NCI-H1694 treated with DMSO at 0.1 percent for 48 hours (cell line): ENCODE measurements at regions not wholly inside any gene's neighbourhood (a gene's known extent, or its start where the extent isn't known, plus 50 kb on each side); places are given as distances from the start of the nearest gene placed in this dataset.
A peak's percentile ranks its signal among the peaks of the same experiment; 100 is the strongest.

Source experiments
- DNase-seq: peaks from one replicate; lab custom pipeline; 2025; lab: John Stamatoyannopoulos, UW

DNA sequence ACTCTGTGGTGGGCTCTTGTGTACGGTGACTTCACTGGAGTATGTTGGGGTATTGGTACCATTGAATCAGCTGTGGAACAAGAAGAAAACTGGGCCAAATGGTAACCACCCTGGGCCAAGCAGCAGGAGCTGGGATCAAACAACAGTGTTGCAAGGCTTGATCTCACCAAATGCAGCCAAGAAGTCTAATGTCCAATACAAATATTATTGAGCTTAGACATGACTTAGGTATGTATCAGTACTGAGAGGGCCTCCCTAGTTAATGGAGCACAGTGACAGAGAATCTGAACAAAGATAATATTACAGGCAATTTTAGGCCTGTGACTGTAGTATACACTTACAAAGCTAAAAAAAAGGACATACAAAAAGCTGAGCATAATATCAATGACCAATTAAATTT is 604.8 kb downstream of the PLA2G4A start:
- DNase-seq: no peak

DNA sequence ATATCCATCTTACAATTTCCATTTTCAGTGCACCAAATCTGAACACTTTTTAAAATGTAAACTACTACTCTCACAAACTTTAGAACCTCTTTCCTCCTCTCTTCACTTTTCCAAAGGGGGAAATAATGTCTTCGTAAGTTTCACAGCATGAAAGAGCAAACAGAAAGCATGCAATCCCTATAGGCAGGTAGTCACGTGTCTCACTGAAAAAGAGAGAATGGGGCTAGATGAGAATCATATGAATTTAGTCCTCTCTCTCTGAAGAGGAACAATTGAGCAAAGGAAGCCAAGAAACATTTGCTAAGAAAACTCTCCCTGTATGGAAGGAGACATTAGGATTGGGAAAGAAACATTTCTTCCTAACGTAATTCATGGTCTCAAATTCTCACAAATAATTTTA is 613.9 kb downstream of the PLA2G4A start:
- DNase-seq: no peak

DNA sequence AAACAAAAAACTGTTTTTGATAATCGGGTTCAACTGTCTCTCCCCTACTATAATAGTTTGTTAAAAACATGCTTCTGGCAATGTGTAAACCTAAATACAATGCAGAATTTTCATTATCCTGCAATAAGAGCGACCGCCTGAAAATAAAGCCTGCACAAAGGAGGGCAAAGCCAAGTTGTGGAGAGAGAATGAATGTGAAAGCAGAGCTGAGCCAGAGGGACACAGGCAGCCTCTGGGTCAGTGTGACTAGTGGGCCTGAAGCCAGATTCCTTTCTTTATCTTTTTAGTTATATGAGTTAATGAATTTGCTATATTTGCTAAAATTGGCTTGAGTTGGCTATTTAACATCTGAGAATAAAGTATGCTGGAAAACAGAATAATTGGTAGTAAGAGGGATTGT is 615.2 kb downstream of the PLA2G4A start:
- no peak for DNase-seq

DNA sequence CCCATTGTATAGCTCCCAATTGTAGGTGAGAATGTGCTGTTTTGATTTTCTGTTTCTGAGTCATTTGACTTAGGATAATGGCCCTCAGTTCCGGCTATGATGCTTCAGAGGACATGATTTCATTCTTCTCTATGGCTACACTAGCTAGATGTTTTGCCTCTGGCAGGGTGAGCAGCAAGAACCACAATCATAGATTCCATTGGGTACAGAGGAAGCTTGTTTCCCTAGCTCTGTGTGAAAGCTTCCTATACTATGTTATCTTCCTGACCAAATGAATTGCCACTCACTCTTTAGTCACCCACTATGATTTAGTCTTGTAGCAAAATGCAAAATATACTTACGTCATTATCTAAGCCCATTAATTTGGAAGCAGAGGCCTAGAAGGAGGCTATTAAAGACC is 616.3 kb downstream of the PLA2G4A start:
- no peak for DNase-seq

DNA sequence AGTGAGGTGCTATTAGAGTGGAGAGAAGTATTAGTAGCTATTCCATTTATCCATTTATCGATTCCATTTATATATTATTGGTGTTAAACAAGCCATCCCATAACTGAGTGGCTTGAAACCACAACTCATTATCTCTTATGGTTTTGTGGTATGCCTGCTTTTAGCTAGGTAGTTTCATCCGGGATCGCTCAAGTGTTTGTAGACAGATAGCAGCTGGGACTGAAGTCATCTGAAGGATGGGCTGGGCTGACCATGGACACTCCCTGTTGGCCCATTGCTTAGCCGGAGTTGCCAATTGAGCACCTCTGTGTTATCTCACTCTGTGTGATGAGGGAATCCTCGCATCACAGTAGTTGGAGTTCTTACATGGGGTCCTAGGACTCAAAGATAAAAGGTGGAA is 622.5 kb downstream of the PLA2G4A start:
- DNase-seq: no peak

DNA sequence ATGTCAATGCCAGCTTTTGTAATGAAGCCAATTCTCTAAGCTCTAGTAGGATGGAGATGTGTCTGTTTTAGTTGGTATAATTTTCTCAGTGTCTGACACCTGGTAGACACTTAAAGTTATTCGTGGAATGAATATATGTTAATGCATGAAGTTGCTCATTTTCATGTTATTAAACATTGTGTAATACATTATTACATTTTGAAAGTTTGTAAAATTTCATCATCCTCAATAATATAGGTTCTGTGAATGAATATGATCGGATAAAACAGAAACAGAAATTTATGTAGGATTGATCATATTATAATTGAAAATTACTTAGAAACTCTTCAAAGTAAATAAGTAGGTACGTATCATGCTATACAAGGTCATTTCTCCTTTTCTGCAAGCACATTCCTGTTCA is 625.3 kb downstream of the PLA2G4A start:
- DNase-seq: no peak

DNA sequence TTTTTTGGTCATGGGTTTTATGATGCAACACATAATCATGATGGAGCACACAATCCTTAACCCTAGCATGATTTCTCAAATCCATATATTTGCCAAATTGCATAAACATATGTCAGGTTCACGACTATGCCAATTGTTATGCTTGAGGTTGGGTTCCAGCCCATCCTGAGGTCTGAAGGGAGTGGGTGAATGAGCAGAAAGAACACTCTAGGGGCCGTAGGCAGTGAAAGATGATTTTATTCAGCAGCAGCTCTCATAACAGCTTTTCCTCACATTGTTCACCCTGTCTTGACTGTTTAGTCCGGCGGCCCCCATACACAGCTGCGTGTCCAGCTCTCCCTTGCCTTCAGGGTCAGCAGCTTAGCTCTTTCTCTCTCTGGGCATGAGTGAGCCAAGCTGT is 627.7 kb downstream of the PLA2G4A start:
- no peak for DNase-seq

DNA sequence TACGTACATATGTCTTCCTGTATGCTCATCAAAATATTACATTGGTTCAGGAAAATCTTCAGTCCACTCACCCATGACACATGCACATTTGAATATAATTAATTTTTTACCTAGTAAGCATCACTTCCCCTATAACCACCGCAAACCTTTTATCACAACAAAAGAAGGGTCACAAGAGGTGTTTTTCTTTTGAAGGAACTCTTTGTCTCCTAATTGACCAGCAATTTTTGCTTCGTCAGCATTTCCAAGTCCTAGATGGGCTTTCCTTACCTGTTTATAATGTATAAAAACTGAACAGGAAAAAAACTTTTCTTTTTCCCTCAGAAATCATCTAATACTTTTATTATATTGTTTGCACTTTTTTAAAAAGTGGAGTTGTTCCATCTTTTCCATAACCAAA is 631.3 kb downstream of the PLA2G4A start:
- no peak for DNase-seq

DNA sequence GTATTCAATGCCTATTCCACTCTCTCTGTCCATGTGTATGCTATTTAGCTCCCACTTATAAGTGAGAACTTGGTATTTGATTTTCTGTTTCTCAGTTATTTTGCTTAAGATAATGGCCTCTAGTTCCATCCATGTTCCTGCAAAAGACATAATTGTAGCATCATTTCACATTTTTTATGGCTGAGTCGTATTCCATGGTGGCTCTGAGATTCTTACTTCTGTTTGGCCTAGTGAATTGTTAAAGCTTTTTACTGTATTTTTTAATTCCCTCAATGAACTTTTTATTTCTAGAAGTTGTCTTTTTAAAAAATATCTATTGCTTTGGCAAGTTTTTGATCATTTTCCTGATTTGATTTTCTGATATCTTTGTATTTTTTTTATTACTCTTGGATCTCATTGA is 635.6 kb downstream of the PLA2G4A start:
- DNase-seq: no peak

DNA sequence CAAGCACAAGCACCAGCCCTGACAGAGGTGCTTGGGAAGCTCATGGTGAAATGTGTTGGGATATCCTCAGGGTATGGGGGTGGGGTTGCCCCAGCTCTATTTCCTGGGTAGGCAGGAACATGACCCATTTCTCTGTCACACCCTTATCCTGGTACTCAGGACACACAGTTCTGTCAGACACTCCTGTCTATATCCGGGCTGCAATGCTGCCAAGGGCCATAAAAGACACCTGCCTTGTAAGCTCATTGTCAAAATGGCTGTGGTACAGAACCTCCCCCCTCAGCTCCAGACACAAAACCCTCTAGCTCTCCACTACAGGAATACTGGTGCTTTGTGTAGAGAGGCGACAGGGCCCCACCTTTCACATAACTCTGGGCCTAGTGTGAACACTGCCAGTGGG is 636.7 kb downstream of the PLA2G4A start:
- no peak for DNase-seq

DNA sequence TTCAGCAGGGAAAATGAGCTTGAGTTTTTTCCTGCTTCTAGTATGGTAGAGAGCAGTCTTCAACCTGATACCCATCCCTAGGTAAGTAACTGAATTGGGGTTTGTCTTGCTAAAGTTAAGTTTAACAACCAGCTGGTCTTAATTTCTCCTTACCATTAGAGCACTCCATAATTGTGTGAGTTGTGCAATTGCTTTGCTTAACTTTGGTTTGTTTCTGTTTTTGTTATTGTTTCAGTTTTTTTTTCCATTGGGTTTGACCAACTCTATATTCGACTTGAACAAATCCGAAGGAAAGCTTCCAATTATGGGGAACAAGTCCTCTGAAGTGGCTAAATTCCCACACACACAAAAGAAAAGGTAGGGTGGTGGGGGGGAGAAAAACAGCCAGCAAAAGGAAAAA is 641.1 kb downstream of the PLA2G4A start:
- DNase-seq: no peak

DNA sequence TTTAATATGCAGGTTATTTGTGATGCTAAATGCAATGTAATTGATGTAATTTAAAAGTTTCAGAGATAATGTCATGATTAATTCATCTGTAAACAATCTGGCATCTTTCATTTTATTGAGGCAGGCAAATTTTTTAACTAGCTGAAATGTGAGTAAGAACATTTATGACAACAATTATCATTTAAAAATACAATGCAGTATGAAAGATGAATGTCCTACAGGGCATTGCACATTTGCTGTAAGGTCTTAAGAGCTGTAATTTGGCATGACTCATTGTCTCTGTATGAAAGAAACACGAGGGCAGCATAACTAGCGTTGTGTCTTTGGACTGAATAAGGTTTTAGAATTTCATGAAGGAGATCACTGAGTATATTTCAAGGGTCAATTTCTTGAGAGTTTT is 642.8 kb downstream of the PLA2G4A start:
- DNase-seq: no peak

DNA sequence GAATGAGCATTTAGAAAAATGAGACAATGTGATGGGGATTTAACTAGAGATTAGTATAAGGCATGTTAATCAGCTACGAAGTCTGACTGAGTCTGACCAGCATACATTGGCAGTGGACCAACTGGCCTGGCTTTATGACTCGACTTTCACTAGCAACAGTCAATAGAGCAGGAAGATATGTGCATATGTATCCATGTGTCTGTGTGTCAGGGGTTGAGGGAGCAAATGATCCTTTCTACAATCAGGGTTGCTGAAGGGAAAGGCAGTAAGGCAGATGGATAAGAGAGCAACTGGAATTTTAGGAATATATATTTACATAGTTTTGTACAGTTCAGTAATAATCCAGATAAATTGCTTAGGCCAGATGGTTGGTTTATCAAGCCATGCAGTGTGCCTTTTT is 645.6 kb downstream of the PLA2G4A start:
- DNase-seq: peak; percentile 73

DNA sequence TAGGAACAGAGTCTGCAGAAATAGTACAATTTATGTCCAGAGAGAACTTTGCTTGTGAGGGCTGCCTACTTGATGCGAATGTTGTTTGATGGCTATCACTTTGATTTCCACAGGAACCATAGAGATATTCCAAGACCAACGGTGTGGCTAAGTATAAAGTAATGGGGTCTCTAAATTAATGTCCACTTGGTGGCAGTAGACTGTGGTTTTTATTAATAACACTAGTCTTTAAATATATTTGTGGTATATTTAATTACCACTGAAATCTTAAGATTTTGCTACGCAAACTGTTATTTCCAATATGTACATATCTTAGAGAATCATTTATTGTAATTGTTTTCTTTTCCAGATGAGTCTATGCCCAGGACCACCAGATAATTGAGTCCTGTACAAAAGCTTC is 647.9 kb downstream of the PLA2G4A start:
- peak; percentile 32 for DNase-seq

DNA sequence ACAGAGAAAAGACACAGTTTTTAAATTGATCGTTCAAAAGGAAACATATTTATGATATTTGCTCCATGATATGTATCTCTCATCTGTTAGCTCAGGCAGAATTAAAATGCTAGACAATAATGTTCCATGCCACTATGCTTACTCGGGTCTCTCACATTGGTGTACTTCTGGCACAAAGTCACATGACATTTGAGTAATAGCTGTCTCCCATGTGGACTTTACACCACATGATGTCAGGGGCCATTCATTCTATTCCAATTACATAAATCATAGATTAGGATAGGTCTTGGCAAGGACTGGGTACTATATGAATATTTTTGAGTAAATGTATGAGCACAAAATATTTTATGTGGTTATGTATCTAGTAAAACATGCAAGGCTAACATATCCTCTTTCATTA is 648.4 kb downstream of the PLA2G4A start:
- no peak for DNase-seq

DNA sequence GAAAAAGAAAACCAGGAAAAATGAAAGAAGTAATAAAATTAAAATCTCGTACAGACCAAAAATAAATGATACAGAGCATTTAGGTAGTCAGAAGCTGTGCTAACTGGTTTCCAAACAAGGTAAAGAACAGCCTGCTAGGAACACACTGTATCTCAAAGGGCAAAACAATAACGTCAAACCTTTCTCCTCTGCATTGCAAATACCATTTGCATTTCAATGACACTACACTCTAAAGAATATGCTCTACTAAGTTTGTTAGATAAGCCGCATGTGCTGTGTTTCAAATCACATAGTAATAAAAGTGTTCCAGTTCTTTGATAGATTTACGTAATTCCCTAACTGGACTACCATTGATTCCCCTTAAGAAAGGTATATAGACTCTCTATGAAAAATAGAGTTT is 648.8 kb downstream of the PLA2G4A start:
- no peak for DNase-seq

DNA sequence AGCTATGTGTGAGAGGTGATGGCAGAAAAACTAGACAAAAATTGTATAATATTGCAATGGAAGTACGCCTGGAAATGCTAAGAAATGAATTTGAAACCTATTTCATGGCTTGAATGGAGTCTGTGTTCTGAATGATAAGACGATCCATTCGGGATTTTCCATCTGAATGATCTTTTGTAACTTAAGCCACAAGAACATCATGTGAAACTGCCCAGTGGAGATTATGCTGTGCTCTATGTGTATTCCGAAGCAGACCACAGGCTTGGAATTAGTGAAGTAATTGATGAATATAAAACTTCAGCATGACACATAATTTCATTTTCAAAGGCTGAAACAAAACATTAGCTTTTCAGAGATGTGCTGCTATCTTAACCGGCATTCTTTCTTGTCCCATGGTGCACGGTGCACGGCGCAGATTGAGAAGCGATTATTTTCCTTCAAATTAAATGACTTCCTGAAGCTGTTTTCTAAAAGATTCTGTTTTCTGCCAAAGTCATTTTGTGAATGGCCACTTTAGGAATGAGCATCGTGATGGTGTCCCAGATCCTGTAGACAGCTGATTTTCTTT is 652.9 kb downstream of the PLA2G4A start:
- no peak for DNase-seq

DNA sequence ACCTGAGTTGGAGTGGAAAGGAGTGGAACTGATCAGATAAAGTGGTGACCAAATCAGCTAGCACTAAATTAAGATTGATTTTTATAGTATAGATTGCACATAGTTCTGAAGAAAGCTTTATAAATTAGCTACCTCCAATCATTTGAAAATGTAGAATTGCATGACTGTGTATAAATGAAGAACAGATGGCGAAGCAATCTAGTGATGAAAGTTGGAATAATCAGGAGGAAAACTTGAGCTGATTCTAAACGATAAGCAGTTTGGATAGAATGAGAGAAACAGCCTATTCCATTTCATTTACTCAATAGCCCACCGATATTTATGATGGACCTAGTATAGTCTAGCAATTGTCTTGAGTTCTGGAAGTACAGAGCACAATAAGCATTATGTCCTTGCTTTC is 661.5 kb downstream of the PLA2G4A start:
- DNase-seq: peak; percentile 18

DNA sequence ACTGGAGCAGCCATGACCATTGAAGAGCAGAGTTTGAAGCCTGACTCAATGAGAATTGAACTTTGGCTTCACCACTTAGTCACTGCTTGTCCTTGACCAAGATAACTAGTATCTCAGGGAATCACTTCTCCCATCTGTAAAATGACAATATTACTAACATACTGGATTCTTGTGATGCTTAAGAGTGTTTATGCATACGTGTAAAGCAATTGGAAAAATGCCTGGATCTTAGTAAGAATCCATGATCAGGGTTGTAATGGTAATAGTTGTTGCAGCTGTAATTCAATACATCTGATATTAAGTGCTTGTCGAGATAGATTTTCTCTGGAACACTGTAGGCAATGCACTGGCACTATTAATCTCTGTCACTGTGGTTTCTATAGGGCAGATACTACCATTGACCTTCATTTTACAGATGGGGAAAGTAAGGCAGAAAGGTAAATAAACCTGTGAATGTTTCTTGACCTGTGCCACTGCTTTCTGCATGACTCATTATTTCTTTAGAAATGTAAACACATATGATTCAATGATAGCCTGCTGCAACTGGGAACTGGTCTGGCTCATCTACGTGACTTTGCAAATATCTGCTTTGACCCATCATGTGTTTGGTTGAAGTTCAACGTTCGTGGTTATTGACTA is 662.5 kb downstream of the PLA2G4A start:
- no peak for DNase-seq

DNA sequence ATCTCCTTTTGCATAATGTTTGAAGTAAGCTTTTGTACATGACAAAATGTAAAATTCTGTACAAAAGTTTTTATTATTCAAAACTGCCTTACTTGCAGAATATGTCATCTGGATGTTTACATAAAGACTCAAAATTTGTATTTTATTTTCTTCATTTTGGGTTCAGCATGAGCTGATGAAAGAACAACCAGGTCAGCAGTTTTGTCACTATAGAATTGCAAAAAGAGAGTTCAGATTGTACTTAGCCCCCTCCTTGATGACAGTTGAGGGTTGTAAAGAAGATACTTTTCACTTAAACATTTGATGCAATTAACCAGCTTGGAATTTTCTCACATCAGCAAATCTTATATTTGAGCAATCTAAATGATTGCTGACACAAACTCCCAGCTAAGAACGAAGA is 669.3 kb downstream of the PLA2G4A start:
- no peak for DNase-seq

DNA sequence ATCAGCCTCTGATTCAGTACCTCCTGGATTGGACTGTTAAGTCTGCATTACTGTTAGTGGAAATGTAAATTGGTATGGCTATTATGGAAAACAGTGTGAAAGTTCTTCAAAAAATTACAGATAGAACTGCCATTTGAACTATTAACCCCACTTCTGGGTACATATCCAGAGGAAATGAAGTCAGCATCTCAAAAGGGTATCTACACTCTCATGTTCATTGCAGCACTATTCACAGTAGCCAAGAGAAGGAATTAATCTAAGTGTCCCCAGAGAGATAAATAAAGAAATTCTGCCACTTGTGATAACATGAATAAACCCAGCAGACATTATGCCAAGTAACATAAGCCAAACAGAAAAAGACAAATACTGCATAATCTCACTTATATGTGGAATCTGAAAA is 676.0 kb downstream of the PLA2G4A start:
- DNase-seq: no peak

DNA sequence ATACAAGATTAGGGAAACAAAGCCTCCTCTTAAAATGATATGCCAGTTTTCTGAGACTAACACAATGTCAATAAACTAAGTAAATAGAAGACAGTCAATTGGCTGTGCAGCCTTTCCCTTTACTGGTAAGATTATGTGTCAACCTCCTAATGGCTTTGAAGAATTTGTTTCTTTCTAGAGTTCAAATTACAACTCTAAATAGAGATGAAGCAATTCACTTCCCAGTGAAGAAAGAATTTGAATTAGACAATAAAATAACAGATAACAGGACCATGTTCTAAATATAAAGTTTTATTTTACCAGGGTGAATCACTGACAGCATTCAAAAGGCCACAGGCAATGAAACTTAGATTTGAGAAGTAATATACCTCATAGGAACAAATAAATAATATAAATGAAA is 680.3 kb downstream of the PLA2G4A start:
- DNase-seq: no peak

DNA sequence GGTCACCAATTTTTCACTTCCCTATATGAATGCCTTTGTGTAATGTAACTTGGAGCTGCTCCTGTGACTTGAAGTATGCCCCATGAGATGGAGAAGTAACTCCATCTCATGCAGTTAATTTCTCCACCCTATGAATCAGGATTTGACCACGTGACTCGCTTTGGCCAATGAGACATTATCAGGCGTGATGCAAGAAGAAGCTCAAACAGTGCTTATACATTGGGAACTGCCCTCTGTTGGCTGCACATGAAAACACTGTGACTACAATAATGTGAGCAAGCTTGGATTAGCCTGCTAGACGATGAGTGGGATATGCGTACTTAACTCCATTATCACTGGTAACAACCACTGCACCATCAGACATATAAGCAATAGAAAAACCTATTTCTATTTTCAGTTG is 684.4 kb downstream of the PLA2G4A start:
- no peak for DNase-seq

DNA sequence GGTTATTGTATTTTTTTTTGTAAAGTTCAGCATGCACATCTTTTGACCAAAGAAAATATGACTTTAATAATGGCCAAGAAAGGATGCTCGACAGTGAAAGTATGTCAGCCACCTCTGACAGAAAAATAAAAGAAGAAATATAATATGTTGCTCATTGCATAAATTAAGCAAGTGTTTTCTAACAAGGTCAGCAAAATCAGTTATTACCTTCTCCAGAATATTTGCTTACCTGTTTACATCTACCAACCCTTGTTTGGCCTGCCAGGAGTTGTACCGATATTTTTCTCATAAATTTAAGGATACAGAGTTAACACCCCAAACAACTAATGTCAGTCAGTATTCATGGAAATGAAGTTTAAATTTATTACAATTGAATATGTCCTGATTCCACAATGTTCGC is 685.4 kb downstream of the PLA2G4A start:
- no peak for DNase-seq

DNA sequence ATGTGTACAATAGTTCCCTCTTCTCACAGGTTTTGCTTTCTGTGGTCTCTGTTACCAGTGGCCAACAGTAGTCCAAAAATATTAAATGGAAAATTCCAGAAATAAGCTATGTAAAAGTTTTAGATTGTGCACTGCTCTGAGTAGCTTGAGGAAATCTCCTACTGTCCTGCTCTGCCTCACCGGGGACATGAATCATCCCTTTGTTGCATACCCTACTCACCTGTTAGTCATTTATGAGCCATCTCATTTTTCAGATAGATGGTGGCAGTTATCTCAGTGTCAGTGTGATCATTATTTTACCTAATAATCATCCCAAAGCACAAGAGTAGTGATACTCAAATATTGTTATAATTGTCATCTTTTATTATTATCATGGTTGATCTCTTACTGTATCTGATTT is 688.1 kb downstream of the PLA2G4A start:
- no peak for DNase-seq
